GM13977 (cell line): ENCODE measurements at regions not wholly inside any gene's neighbourhood (a gene's known extent, or its start where the extent isn't known, plus 50 kb on each side); places are given as distances from the start of the nearest gene placed in this dataset.

Source experiments
- DNase-seq: peaks from one replicate; pipeline ENCODE4 v3.0.0; 2012; ENCODE audit warnings: low spot score
- CTCF ChIP-seq: IDR thresholded peaks from 2 replicates; pipeline ENCODE4 v1.5.1; 2012; ENCODE audit warnings: mild to moderate bottlenecking, control low read depth; ENCODE audit not compliant: insufficient read depth; ENCODE audit errors: extremely low read depth, missing control alignments
- in situ Hi-C: fragments of 300-500 bp; cut with MboI; formaldehyde crosslinking; loops from one replicate; pipeline ENCODE4 v1.12.0; 2022; ENCODE audit warnings: low sequenced_read_pairs, low pct_unique_long_range_greater_than_20kb, mixed read lengths, inconsistent platforms; ENCODE audit not compliant: unreplicated experiment

DNA sequence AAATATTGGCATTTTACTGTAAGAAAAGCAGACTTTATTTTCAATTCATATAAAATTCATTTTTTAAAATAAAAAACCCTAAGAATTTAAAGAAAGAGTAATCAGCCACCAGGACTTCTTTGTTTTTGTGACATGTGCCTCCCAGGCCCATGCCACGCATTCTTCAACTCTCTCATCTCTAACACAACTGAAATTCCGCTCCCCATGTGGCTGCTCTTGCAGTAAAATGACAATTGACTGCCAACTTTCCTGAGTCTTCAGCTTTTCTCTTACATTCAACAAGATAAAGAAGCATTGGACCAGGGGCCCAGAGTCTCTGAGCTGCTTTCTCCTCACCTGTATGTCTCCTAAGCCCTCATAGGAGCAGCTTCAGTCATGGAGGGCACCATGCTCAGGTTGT, 372.1 kb downstream of the UQCRFS1 start:
- in situ Hi-C loops = no loop called here
- DNase-seq = no peak
- TF ChIP-seq CTCF = no peak

- no peak for DNase-seq
- TF ChIP-seq CTCF = no peak
- in situ Hi-C loops = no loop called here
Measured at GRCh38 chr19:28839455-28839854, 373.5 kb downstream of the UQCRFS1 start.

- in situ Hi-C loops = no loop called here
- no peak for TF ChIP-seq CTCF
- DNase-seq = no peak
Measured at GRCh38 chr19:28838909-28839308, 374.0 kb downstream of the UQCRFS1 start.

DNA sequence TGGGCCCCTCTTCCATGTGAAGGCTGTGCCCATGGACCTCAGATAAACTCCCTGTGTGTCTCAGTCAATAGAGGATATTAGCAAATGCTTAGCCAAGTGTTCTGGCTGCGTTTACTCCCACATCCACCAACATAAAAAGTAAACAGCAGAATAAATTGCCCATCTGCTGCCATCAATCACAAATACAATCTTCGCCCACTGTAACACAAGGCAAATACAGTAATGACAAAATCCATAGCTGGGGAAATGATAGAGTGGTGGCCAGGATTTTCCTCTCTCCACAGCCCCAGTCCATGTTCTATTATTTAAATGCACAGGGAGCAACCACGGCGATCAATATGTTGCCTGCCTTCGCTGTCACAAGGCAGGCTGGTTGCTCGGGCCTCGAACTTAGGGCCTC, 376.5 kb downstream of the UQCRFS1 start:
- in situ Hi-C loops = no loop called here
- DNase-seq = no peak
- no peak for TF ChIP-seq CTCF

GRCh38 chr19:28834996-28835395, 378.0 kb downstream of the UQCRFS1 start:
- in situ Hi-C loops = no loop called here
- no peak for TF ChIP-seq CTCF
- DNase-seq = no peak

GRCh38 chr19:28831462-28831861, 381.5 kb downstream of the UQCRFS1 start:
- in situ Hi-C loops = no loop called here
- TF ChIP-seq CTCF = no peak
- no peak for DNase-seq

DNA sequence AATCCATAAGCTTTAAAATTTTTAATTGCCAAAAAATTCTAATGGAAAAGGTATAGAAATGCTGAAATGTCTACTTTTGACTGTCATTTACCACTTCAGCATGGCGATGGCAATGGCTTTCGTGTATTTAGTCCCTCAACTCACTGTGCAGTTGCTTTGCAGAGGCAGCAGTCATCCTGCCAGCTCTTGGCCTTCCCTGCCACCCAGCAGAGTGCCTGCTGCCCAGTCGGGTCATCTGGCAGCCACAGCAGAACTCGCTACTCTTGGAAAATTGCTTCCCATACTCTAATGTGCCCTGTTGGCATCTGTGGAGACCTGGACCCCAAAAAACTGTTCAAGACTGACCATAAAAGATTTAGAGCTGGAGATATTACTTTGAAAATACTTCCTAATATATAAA, 383.2 kb downstream of the UQCRFS1 start:
- in situ Hi-C loops = no loop called here
- DNase-seq = no peak
- no peak for TF ChIP-seq CTCF
